HCT116 (cell line): ENCODE measurements at regions not wholly inside any gene's neighbourhood (a gene's known extent, or its start where the extent isn't known, plus 50 kb on each side); places are given as distances from the start of the nearest gene placed in this dataset.

ENCODE experiments used
- ATAC-seq: fragments of 200-7000 bp; cut with Tn5 transposase; 2 replicates; pipeline ENCODE4 v1.9.1; 2020; ENCODE audit warnings: mild to moderate bottlenecking, moderate library complexity
- BruUV-seq: library from RNA; stranded (reverse); fragments of 400-500 nt; replicated peaks from 2 replicates; lab custom pipeline; 2021; lab: Mats Ljungman, UMichigan
- CTCF ChIA-PET: fragments of 300-600 bp; sonication (Branson Sonifier 250); formaldehyde crosslinking; loops from one replicate; lab custom pipeline; 2021; ENCODE audit warnings: antibody characterized with exemption; lab: Charles Lee
- POLR2A ChIA-PET: fragments of 300-600, 350-600 bp; sonication (Branson Sonifier 250); formaldehyde crosslinking; loops from one replicate; lab custom pipeline; 2021; ENCODE audit warnings: antibody characterized with exemption; lab: Charles Lee
- RAD21 ChIA-PET, 2 experiments: fragments of 300-600 bp; sonication (Branson Sonifier 250); formaldehyde crosslinking; loops; one replicate each; lab custom pipeline; 2023; ENCODE audit warnings: low total read pairs in 2 of 2; ENCODE audit not compliant: uncharacterized antibody in 2 of 2, unreplicated experiment in 2 of 2, low non-redundant PET in 1 of 2; lab: Charles Lee
- DNase-seq: peaks from one replicate; pipeline ENCODE4 v3.0.0-alpha.2; 2010; ENCODE audit warnings: low read depth, low spot score
- H2AFZ ChIP-seq: fragments of 200-600 bp; shearing (Covaris generic), sonication (generic); 2 replicates; pipeline ENCODE4 v1.6.1; 2017; ENCODE audit warnings: low read depth, mixed run types, mixed read lengths, antibody characterized with exemption, low read length; ENCODE audit not compliant: poor library complexity, severe bottlenecking
- H3K27ac ChIP-seq: 2 replicates; pipeline ENCODE4 v1.5.1; 2012; ENCODE audit warnings: low read depth, low read length
- H3K27me3 ChIP-seq: fragments of 200-600 bp; sonication (generic); 2 replicates; pipeline ENCODE4 v1.6.1; 2016; ENCODE audit warnings: mixed run types, low read length, mixed read lengths; ENCODE audit not compliant: insufficient read depth
- H3K36me3 ChIP-seq, 2 experiments: fragments of 200-500 bp in 1 of 2; fragments of 200-600 bp in 1 of 2; sonication (Bioruptor generic) in 1 of 2; sonication (generic) in 1 of 2; 2 replicates each; pipeline versions ENCODE4 v1.5.1 to v1.6.1; 2014 to 2016; ENCODE audit warnings: low read length in 2 of 2, inconsistent platforms in 1 of 2, mixed read lengths in 1 of 2, mixed run types in 1 of 2; ENCODE audit not compliant: insufficient read depth in 2 of 2, control insufficient read depth in 1 of 2
- H3K4me1 ChIP-seq, 2 experiments: fragments of 200-600 bp in 1 of 2; sonication (generic) in 1 of 2; 2 replicates each; pipeline versions ENCODE4 v1.5.1 to v1.6.1; 2012 to 2017; ENCODE audit warnings: low read length in 2 of 2, inconsistent platforms in 1 of 2, mild to moderate bottlenecking in 1 of 2, mixed read lengths in 1 of 2, mixed run types in 1 of 2, moderate library complexity in 1 of 2; ENCODE audit not compliant: insufficient read depth in 2 of 2, control insufficient read depth in 1 of 2
- H3K4me2 ChIP-seq: fragments of 200-600 bp; sonication (generic); 2 replicates; pipeline ENCODE4 v1.6.1; 2017; ENCODE audit warnings: mixed run types, low read length, mixed read lengths
- H3K4me3 ChIP-seq, 2 experiments: fragments of 200-600 bp in 1 of 2; sonication (generic) in 1 of 2; replicated peaks in 1 of 2; 2 replicates each; pipeline ENCODE4 v1.5.1; 2011 to 2016; ENCODE audit warnings: low read length in 2 of 2, control low read depth in 1 of 2, low read depth in 1 of 2, mild to moderate bottlenecking in 1 of 2, mixed read lengths in 1 of 2, mixed run types in 1 of 2
- H3K79me2 ChIP-seq: fragments of 200-600 bp; sonication (generic); 2 replicates; pipeline ENCODE4 v1.6.1; 2017; ENCODE audit warnings: mild to moderate bottlenecking, mixed run types, low read length, moderate library complexity, mixed read lengths; ENCODE audit not compliant: insufficient read depth
- H3K9ac ChIP-seq: fragments of 200-600 bp; sonication (generic); 2 replicates; pipeline ENCODE4 v1.6.1; 2016; ENCODE audit warnings: low read length, mixed read lengths
- H3K9me2 ChIP-seq: fragments of 200-600 bp; sonication (generic), shearing (Covaris generic); 2 replicates; pipeline ENCODE4 v1.6.1; 2017; ENCODE audit warnings: mixed run types, mild to moderate bottlenecking, moderate library complexity; ENCODE audit not compliant: insufficient read depth
- H3K9me3 ChIP-seq, 2 experiments: fragments of 200-500 bp in 1 of 2; fragments of 200-600 bp in 1 of 2; sonication (Bioruptor generic) in 1 of 2; sonication (generic) in 1 of 2; 2 replicates each; pipeline ENCODE4 v1.6.1; 2014 to 2017; ENCODE audit warnings: low read length in 2 of 2, mixed read lengths in 2 of 2, inconsistent platforms in 1 of 2, low read depth in 1 of 2, mild to moderate bottlenecking in 1 of 2, mixed run types in 1 of 2, moderate library complexity in 1 of 2; ENCODE audit not compliant: control insufficient read depth in 1 of 2, insufficient read depth in 1 of 2
- H4K20me1 ChIP-seq: fragments of 200-600 bp; sonication (generic), shearing (Covaris generic); 2 replicates; pipeline ENCODE4 v1.6.1; 2017; ENCODE audit warnings: mixed run types, mild to moderate bottlenecking, moderate library complexity; ENCODE audit not compliant: insufficient read depth
- CBX3 ChIP-seq: IDR thresholded peaks from 2 replicates; pipeline ENCODE4 v1.6.1; 2012; ENCODE audit warnings: low read depth
- EGR1 ChIP-seq: IDR thresholded peaks from 2 replicates; pipeline ENCODE4 v1.6.1; 2012; ENCODE audit warnings: low read depth
- ELF1 ChIP-seq: IDR thresholded peaks from 2 replicates; pipeline ENCODE4 v1.6.1; 2012; ENCODE audit warnings: low read depth, borderline replicate concordance
- EZH2 ChIP-seq: fragments of 200-600 bp; sonication (generic); IDR thresholded peaks from 2 replicates; pipeline ENCODE4 v1.6.1; 2017; ENCODE audit warnings: antibody characterized with exemption, mixed run types
- EZH2phosphoT487 ChIP-seq: fragments of 200-600 bp; IDR thresholded peaks from 2 replicates; pipeline ENCODE4 v1.6.1; 2018; ENCODE audit warnings: antibody characterized with exemption, borderline replicate concordance
- FOSL1 ChIP-seq: IDR thresholded peaks from 2 replicates; pipeline ENCODE4 v1.6.1; 2012; ENCODE audit warnings: low read depth
- JUND ChIP-seq: IDR thresholded peaks from 2 replicates; pipeline ENCODE4 v1.6.1; 2012
- RAD21 ChIP-seq: IDR thresholded peaks from 2 replicates; pipeline ENCODE4 v1.6.1; 2012; ENCODE audit warnings: low read depth, mild to moderate bottlenecking
- SIN3A ChIP-seq: IDR thresholded peaks from 2 replicates; pipeline ENCODE4 v1.6.1; 2012; ENCODE audit warnings: low read depth
- SP1 ChIP-seq: IDR thresholded peaks from 2 replicates; pipeline ENCODE4 v1.6.1; 2012; ENCODE audit warnings: low read depth
- SRF ChIP-seq: IDR thresholded peaks from 2 replicates; pipeline ENCODE4 v1.6.1; 2012; ENCODE audit warnings: low read depth
- TCF7L2 ChIP-seq: IDR thresholded peaks from 2 replicates; pipeline ENCODE4 v1.7.0; 2011; ENCODE audit warnings: borderline replicate concordance, inconsistent platforms; ENCODE audit not compliant: insufficient read depth, insufficient read length; ENCODE audit errors: extremely low read depth
- YY1 ChIP-seq: IDR thresholded peaks from 2 replicates; pipeline ENCODE4 v1.6.1; 2011; ENCODE audit warnings: low read length, low read depth, moderate library complexity, mild to moderate bottlenecking; ENCODE audit not compliant: insufficient replicate concordance; ENCODE audit errors: extremely low read depth
- ZBTB33 ChIP-seq: IDR thresholded peaks from 2 replicates; pipeline ENCODE4 v1.6.1; 2011; ENCODE audit warnings: mild to moderate bottlenecking, low read length, moderate library complexity; ENCODE audit not compliant: insufficient replicate concordance; ENCODE audit errors: extremely low read depth
- ZFX ChIP-seq: fragments of 450-650 bp; IDR thresholded peaks from 2 replicates; pipeline ENCODE4 v1.6.1; 2017
- ZNF274 ChIP-seq: fragments of 200-500 bp; sonication (Bioruptor generic); IDR thresholded peaks from 2 replicates; pipeline ENCODE4 v1.6.1; 2014; ENCODE audit warnings: mild to moderate bottlenecking, low read depth, low read length, inconsistent platforms
- intact Hi-C: fragments of 100-400 bp; cut with micrococcal nuclease; formaldehyde crosslinking; loops from 2 replicates; pipeline ENCODE4 v1.10.0; 2022
- TF ChIP-seq, protein P1 (sequence below): IDR thresholded peaks from 2 replicates; pipeline ENCODE4 v1.6.1; 2012
- TF ChIP-seq, protein P2 (sequence below), 3 experiments: fragments of 200-600 bp in 1 of 3; sonication (generic) in 1 of 3; IDR thresholded peaks in 2 of 3; conservative IDR thresholded peaks in 1 of 3; 2 replicates each; pipeline ENCODE4 v1.5.1; 2012 to 2017; ENCODE audit warnings: low read depth in 2 of 3, low read length in 2 of 3, antibody characterized with exemption in 1 of 3, borderline replicate concordance in 1 of 3, control low read depth in 1 of 3, mild to moderate bottlenecking in 1 of 3, mixed read lengths in 1 of 3, mixed run types in 1 of 3, moderate library complexity in 1 of 3; ENCODE audit not compliant: insufficient read depth in 1 of 3
- TF ChIP-seq, protein P3 (sequence below): IDR thresholded peaks from 2 replicates; pipeline ENCODE4 v1.6.1; 2012; ENCODE audit warnings: low read depth
- TF ChIP-seq, protein P4 (sequence below): IDR thresholded peaks from 2 replicates; pipeline ENCODE4 v1.6.1; 2012

- TF ChIP-seq ZFX (no peak), EGR1 (no peak), RAD21 (no peak), ELF1 (no peak), FOSL1 (no peak), TCF7L2 (no peak), SRF (no peak), ZBTB33 (no peak), EZH2phosphoT487 (no peak), SP1 (no peak), YY1 (no peak), CBX3 (no peak), JUND (no peak), ZNF274 (no peak), SIN3A (no peak), EZH2 (no peak)
- TF ChIP-seq, protein P1, sequence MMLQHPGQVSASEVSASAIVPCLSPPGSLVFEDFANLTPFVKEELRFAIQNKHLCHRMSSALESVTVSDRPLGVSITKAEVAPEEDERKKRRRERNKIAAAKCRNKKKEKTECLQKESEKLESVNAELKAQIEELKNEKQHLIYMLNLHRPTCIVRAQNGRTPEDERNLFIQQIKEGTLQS: no peak
- TF ChIP-seq, protein P2, sequence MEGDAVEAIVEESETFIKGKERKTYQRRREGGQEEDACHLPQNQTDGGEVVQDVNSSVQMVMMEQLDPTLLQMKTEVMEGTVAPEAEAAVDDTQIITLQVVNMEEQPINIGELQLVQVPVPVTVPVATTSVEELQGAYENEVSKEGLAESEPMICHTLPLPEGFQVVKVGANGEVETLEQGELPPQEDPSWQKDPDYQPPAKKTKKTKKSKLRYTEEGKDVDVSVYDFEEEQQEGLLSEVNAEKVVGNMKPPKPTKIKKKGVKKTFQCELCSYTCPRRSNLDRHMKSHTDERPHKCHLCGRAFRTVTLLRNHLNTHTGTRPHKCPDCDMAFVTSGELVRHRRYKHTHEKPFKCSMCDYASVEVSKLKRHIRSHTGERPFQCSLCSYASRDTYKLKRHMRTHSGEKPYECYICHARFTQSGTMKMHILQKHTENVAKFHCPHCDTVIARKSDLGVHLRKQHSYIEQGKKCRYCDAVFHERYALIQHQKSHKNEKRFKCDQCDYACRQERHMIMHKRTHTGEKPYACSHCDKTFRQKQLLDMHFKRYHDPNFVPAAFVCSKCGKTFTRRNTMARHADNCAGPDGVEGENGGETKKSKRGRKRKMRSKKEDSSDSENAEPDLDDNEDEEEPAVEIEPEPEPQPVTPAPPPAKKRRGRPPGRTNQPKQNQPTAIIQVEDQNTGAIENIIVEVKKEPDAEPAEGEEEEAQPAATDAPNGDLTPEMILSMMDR (IDR thresholded peaks at IDR 0.05 in 2 of 3, conservative IDR thresholded peaks at IDR 0.05 in 1 of 3; ENCODE audit: borderline replicate concordance in 1 of 3, insufficient read depth in 1 of 3, low read depth in 2 of 3, low read length in 2 of 3): no peak
- TF ChIP-seq, protein P3, sequence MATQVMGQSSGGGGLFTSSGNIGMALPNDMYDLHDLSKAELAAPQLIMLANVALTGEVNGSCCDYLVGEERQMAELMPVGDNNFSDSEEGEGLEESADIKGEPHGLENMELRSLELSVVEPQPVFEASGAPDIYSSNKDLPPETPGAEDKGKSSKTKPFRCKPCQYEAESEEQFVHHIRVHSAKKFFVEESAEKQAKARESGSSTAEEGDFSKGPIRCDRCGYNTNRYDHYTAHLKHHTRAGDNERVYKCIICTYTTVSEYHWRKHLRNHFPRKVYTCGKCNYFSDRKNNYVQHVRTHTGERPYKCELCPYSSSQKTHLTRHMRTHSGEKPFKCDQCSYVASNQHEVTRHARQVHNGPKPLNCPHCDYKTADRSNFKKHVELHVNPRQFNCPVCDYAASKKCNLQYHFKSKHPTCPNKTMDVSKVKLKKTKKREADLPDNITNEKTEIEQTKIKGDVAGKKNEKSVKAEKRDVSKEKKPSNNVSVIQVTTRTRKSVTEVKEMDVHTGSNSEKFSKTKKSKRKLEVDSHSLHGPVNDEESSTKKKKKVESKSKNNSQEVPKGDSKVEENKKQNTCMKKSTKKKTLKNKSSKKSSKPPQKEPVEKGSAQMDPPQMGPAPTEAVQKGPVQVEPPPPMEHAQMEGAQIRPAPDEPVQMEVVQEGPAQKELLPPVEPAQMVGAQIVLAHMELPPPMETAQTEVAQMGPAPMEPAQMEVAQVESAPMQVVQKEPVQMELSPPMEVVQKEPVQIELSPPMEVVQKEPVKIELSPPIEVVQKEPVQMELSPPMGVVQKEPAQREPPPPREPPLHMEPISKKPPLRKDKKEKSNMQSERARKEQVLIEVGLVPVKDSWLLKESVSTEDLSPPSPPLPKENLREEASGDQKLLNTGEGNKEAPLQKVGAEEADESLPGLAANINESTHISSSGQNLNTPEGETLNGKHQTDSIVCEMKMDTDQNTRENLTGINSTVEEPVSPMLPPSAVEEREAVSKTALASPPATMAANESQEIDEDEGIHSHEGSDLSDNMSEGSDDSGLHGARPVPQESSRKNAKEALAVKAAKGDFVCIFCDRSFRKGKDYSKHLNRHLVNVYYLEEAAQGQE: no peak
- TF ChIP-seq, protein P4, sequence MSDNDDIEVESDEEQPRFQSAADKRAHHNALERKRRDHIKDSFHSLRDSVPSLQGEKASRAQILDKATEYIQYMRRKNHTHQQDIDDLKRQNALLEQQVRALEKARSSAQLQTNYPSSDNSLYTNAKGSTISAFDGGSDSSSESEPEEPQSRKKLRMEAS: no peak
- H3K79me2 ChIP-seq: no peaks in the 10 kb centered on the region
- H3K27me3 ChIP-seq: no peaks in the 10 kb centered on the region
- BruUV-seq: no TSS peak
- no peak overlapping the region for H3K4me2 ChIP-seq
- H4K20me1 ChIP-seq: no peaks in the 10 kb centered on the region
- no peak for ATAC-seq
- ChIA-PET CTCF (no interaction called here), RAD21 (no interaction called here), POLR2A (no interaction called here)
- no peak for DNase-seq
- H3K9me2 ChIP-seq: no peaks in the 10 kb centered on the region
- no peaks in the 10 kb centered on the region for H3K4me1 ChIP-seq
- H2AFZ ChIP-seq: no peak overlapping the region
- no peak overlapping the region for H3K4me3 ChIP-seq
- intact Hi-C loops: no loop called here
- no peak overlapping the region for H3K9ac ChIP-seq
- no peaks in the 10 kb centered on the region for H3K36me3 ChIP-seq
- H3K27ac ChIP-seq: no peak overlapping the region
- no peaks in the 10 kb centered on the region for H3K9me3 ChIP-seq
Observed at GRCh38 chr5:40221796-40222195, 457.9 kb upstream of the PTGER4 start.
